PC-3 (cell line): ENCODE measurements at regions not wholly inside any gene's neighbourhood (a gene's known extent, or its start where the extent isn't known, plus 50 kb on each side); places are given as distances from the start of the nearest gene placed in this dataset.
A peak's percentile ranks its signal among the peaks of the same experiment; 100 is the strongest.

Experiments
- ATAC-seq: fragments of 200-7000 bp; cut with Tn5 transposase; 2 replicates; pipeline ENCODE4 v1.9.1; 2020; ENCODE audit warnings: mild to moderate bottlenecking, moderate library complexity
- BruUV-seq: library from RNA; stranded (reverse); fragments of 400-500 nt; replicated peaks from 2 replicates; lab custom pipeline; 2021; lab: Mats Ljungman, UMichigan
- CTCF ChIA-PET: fragments of 300-600 bp; sonication (Branson Sonifier 250); formaldehyde crosslinking; loops from one replicate; lab custom pipeline; 2022; ENCODE audit warnings: antibody characterized with exemption; lab: Charles Lee
- POLR2A ChIA-PET: fragments of 300-600 bp; sonication (Branson Sonifier 250); formaldehyde crosslinking; loops from one replicate; lab custom pipeline; 2022; ENCODE audit warnings: antibody characterized with exemption; ENCODE audit not compliant: unreplicated experiment; lab: Charles Lee
- DNase-seq: peaks from one replicate; pipeline ENCODE4 v3.0.0-alpha.2; 2015
- H2AFZ ChIP-seq: fragments of 300-600 bp; sonication (generic); 2 replicates; pipeline ENCODE4 v1.6.0; 2016; ENCODE audit warnings: antibody characterized with exemption, low read length
- H3F3A ChIP-seq: fragments of 300-600 bp; sonication (generic); one replicate; pipeline ENCODE4 v1.6.0; 2017; ENCODE audit warnings: antibody characterized with exemption, low read length, control low read depth, mild to moderate bottlenecking; ENCODE audit not compliant: unreplicated experiment
- H3K27ac ChIP-seq: fragments of 300-600 bp; sonication (generic); 2 replicates; pipeline ENCODE4 v1.5.1; 2016; ENCODE audit warnings: mild to moderate bottlenecking, low read length
- H3K27me3 ChIP-seq: fragments of 300-600 bp; sonication (generic); 2 replicates; pipeline ENCODE4 v1.6.1; 2016; ENCODE audit warnings: low read length, mixed read lengths
- H3K36me3 ChIP-seq: fragments of 300-600 bp; sonication (generic); 2 replicates; pipeline ENCODE4 v1.6.1; 2016; ENCODE audit warnings: low read depth, mixed run types, low read length, mixed read lengths
- H3K4me1 ChIP-seq: fragments of 300-600 bp; sonication (generic); 2 replicates; pipeline ENCODE4 v1.5.1; 2016; ENCODE audit warnings: low read length; ENCODE audit not compliant: insufficient read depth
- H3K4me2 ChIP-seq: fragments of 300-600 bp; sonication (generic); 2 replicates; pipeline ENCODE4 v1.6.0; 2016; ENCODE audit warnings: low read length
- H3K4me3 ChIP-seq: fragments of 300-600 bp; sonication (generic); 2 replicates; pipeline ENCODE4 v1.5.1; 2016; ENCODE audit warnings: mild to moderate bottlenecking, low read length, mixed read lengths
- H3K79me2 ChIP-seq: fragments of 300-600 bp; sonication (generic); 2 replicates; pipeline ENCODE4 v1.6.1; 2017; ENCODE audit warnings: low read length, mixed read lengths
- H3K9ac ChIP-seq: fragments of 300-600 bp; sonication (generic); 2 replicates; pipeline ENCODE4 v1.6.0; 2016; ENCODE audit warnings: mild to moderate bottlenecking, low read length
- H3K9me2 ChIP-seq: fragments of 300-600 bp; sonication (generic); replicated peaks from 2 replicates; pipeline ENCODE4 v1.6.1; 2016; ENCODE audit warnings: mixed run types, low read length, mixed read lengths
- H3K9me3 ChIP-seq: fragments of 300-600 bp; sonication (generic); 2 replicates; pipeline ENCODE4 v1.6.1; 2016; ENCODE audit warnings: low read length, mixed read lengths
- H4K20me1 ChIP-seq: fragments of 300-600 bp; sonication (generic); 2 replicates; pipeline ENCODE4 v1.6.1; 2016; ENCODE audit warnings: low read length, mixed read lengths
- EZH2 ChIP-seq: fragments of 300-600 bp; sonication (generic); IDR thresholded peaks from one replicate; pipeline ENCODE4 v1.6.1; 2017; ENCODE audit warnings: antibody characterized with exemption, mild to moderate bottlenecking, low read length; ENCODE audit not compliant: unreplicated experiment
- intact Hi-C: fragments of 100-400 bp; cut with micrococcal nuclease; formaldehyde crosslinking; loops from 2 replicates; pipeline ENCODE4 v1.9.0; 2023
- TF ChIP-seq, protein P1 (sequence below): fragments of 300-600 bp; sonication (generic); conservative IDR thresholded peaks from 2 replicates; pipeline ENCODE4 v1.5.1; 2017; ENCODE audit warnings: antibody characterized with exemption, low read depth, mild to moderate bottlenecking, low read length

DNA sequence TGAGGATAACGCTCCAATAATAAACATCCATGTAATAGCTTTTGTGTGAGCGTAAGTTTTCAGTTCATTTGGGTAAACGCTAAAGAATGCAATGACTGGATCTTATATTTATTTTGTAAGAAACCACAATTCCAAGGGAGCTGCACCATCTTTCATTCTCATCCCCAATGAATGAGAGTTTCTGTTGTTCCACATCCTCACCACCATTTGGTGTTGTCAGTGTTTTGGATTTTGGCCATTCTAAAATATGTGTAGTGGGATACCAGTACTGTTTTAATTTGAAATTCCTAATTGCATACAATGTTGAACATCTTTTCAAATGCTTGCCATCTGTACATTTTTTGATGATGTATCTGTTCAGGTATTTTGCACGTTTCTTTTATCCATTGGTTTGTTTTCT is 50.9 kb upstream of the SEMA3D start:
- Histone ChIP-seq H3K9ac (no peak overlapping the region), H3K9me2 (no peaks in the 10 kb centered on the region), H3K36me3 (no peaks in the 10 kb centered on the region), H3K4me2 (no peak overlapping the region), H3K27ac (no peak overlapping the region), H3K4me3 (no peak overlapping the region), H2AFZ (no peak overlapping the region), H3K27me3 (no peaks in the 10 kb centered on the region), H3K79me2 (no peaks in the 10 kb centered on the region), H3K4me1 (no peaks in the 10 kb centered on the region), H3K9me3 (no peaks in the 10 kb centered on the region), H4K20me1 (no peaks in the 10 kb centered on the region), H3F3A (no peaks in the 10 kb centered on the region)
- no TSS peak for BruUV-seq
- POLR2A ChIA-PET, result no interaction called here
- DNase-seq (peak; percentile 9), ATAC-seq (no peak)
- CTCF ChIA-PET, result no interaction called here
- no peak for TF ChIP-seq EZH2
- TF ChIP-seq, protein P1, sequence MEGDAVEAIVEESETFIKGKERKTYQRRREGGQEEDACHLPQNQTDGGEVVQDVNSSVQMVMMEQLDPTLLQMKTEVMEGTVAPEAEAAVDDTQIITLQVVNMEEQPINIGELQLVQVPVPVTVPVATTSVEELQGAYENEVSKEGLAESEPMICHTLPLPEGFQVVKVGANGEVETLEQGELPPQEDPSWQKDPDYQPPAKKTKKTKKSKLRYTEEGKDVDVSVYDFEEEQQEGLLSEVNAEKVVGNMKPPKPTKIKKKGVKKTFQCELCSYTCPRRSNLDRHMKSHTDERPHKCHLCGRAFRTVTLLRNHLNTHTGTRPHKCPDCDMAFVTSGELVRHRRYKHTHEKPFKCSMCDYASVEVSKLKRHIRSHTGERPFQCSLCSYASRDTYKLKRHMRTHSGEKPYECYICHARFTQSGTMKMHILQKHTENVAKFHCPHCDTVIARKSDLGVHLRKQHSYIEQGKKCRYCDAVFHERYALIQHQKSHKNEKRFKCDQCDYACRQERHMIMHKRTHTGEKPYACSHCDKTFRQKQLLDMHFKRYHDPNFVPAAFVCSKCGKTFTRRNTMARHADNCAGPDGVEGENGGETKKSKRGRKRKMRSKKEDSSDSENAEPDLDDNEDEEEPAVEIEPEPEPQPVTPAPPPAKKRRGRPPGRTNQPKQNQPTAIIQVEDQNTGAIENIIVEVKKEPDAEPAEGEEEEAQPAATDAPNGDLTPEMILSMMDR, result no peak
- intact Hi-C loops, result no loop called here
